CD14-positive monocyte (primary cell): ENCODE measurements at regions not wholly inside any gene's neighbourhood (a gene's known extent, or its start where the extent isn't known, plus 50 kb on each side); places are given as distances from the start of the nearest gene placed in this dataset.

Source experiments
- DNase-seq, 3 donors: peaks; one replicate each; pipeline ENCODE4 v3.0.0-alpha.2; 2011 to 2022
- H2AFZ ChIP-seq: 2 replicates; pipeline ENCODE4 v1.6.0; 2012; ENCODE audit warnings: mild to moderate bottlenecking, low read depth, low read length, inconsistent platforms; ENCODE audit not compliant: insufficient read depth, poor library complexity, severe bottlenecking
- H3K27ac ChIP-seq, 2 donors: 1 replicate in 1 of 2; 2 replicates in 1 of 2; pipeline ENCODE4 v1.5.1; 2012 to 2013; ENCODE audit warnings: low read length in 2 of 2, control low read depth in 1 of 2, inconsistent platforms in 1 of 2, low read depth in 1 of 2, mild to moderate bottlenecking in 1 of 2
- H3K27me3 ChIP-seq, 2 donors: one replicate each; pipeline versions ENCODE4 v1.6.0 to v1.6.1; 2011 to 2013; ENCODE audit warnings: low read length in 2 of 2; ENCODE audit not compliant: control insufficient read depth in 2 of 2, insufficient read depth in 2 of 2
- H3K36me3 ChIP-seq, 2 donors: replicated peaks in 1 of 2; 1 replicate in 1 of 2; 2 replicates in 1 of 2; pipeline versions ENCODE4 v1.5.1 to v1.6.1; 2012 to 2013; ENCODE audit warnings: low read length in 2 of 2, control low read depth in 1 of 2, inconsistent platforms in 1 of 2, mild to moderate bottlenecking in 1 of 2; ENCODE audit not compliant: insufficient read depth in 2 of 2, control insufficient read depth in 1 of 2
- H3K4me1 ChIP-seq, 2 donors: 1 replicate in 1 of 2; 2 replicates in 1 of 2; pipeline versions ENCODE4 v1.5.1 to v1.6.1; 2012 to 2013; ENCODE audit warnings: low read length in 2 of 2, control low read depth in 1 of 2, inconsistent platforms in 1 of 2, mild to moderate bottlenecking in 1 of 2, moderate library complexity in 1 of 2; ENCODE audit not compliant: insufficient read depth in 2 of 2, control insufficient read depth in 1 of 2
- H3K4me2 ChIP-seq: replicated peaks from 2 replicates; pipeline ENCODE3; 2012; ENCODE audit warnings: low read length, moderate library complexity, mild to moderate bottlenecking; ENCODE audit not compliant: poor library complexity, severe bottlenecking; ENCODE audit errors: extremely low read depth
- H3K4me3 ChIP-seq, 3 experiments: fragments of 200-600 bp in 1 of 3; sonication (generic) in 1 of 3; replicated peaks in 1 of 3; 1 replicate in 2 of 3; 2 replicates in 1 of 3; pipeline ENCODE4 v1.5.1; 2011 to 2013; ENCODE audit warnings: low read length in 3 of 3, mild to moderate bottlenecking in 3 of 3, control low read depth in 2 of 3, low read depth in 2 of 3, inconsistent platforms in 1 of 3, moderate library complexity in 1 of 3
- H3K79me2 ChIP-seq: 2 replicates; pipeline ENCODE4 v1.6.0; 2012; ENCODE audit warnings: mild to moderate bottlenecking, control low read depth, inconsistent platforms, low read length, moderate library complexity; ENCODE audit not compliant: insufficient read depth
- H3K9ac ChIP-seq: 2 replicates; pipeline ENCODE4 v1.6.0; 2017; ENCODE audit warnings: low read length, mild to moderate bottlenecking; ENCODE audit not compliant: insufficient read depth, poor library complexity, severe bottlenecking
- H3K9me3 ChIP-seq, 2 donors: replicated peaks in 1 of 2; 1 replicate in 1 of 2; 2 replicates in 1 of 2; pipeline versions ENCODE4 v1.5.1 to v1.6.1; 2012 to 2013; ENCODE audit warnings: low read length in 2 of 2, control low read depth in 1 of 2; ENCODE audit not compliant: control insufficient read depth in 1 of 2, insufficient read depth in 1 of 2
- H4K20me1 ChIP-seq: 2 replicates; pipeline ENCODE4 v1.6.0; 2012; ENCODE audit warnings: mild to moderate bottlenecking, low read length, control low read depth, moderate library complexity; ENCODE audit not compliant: insufficient read depth
- H3K27ac Mint-ChIP-seq, 7 donors: one replicate each; pipeline ENCODE4 v1.8.0; 2020; ENCODE audit warnings: mild to moderate bottlenecking in 7 of 7, mixed read lengths in 7 of 7, moderate library complexity in 6 of 7, inconsistent platforms in 2 of 7
- H3K27me3 Mint-ChIP-seq, 3 donors: one replicate each; pipeline ENCODE4 v1.8.0; 2021 to 2022; ENCODE audit warnings: low read depth in 3 of 3, mild to moderate bottlenecking in 3 of 3, mixed read lengths in 3 of 3, moderate library complexity in 3 of 3, inconsistent platforms in 1 of 3
- H3K36me3 Mint-ChIP-seq, 2 donors: one replicate each; pipeline ENCODE4 v1.8.0; 2020; ENCODE audit warnings: mixed read lengths in 2 of 2, inconsistent platforms in 1 of 2, mild to moderate bottlenecking in 1 of 2
- H3K4me1 Mint-ChIP-seq: one replicate; pipeline ENCODE4 v1.8.0; 2020; ENCODE audit warnings: mild to moderate bottlenecking, mixed read lengths
- H3K4me3 Mint-ChIP-seq, 2 donors: one replicate each; pipeline ENCODE4 v1.8.0; 2020; ENCODE audit warnings: mild to moderate bottlenecking in 2 of 2, mixed read lengths in 2 of 2, moderate library complexity in 1 of 2
- H3K9me3 Mint-ChIP-seq, 7 donors: one replicate each; pipeline ENCODE4 v1.8.0; 2020 to 2022; ENCODE audit warnings: mixed read lengths in 7 of 7, mild to moderate bottlenecking in 6 of 7, moderate library complexity in 6 of 7, inconsistent platforms in 2 of 7
- CTCF ChIP-seq: fragments of 200-600 bp; IDR thresholded peaks from one replicate; pipeline ENCODE4 v1.8.0; 2022; ENCODE audit warnings: antibody characterized with exemption, mild to moderate bottlenecking
- WGBS: methylation state at CpG from one replicate; pipeline ENCODE4 v1.1.5; 2013; ENCODE audit warnings: missing lambda C conversion rate; ENCODE audit not compliant: insufficient coverage; 5-methylcytosine and 5-hydroxymethylcytosine counted together
- intact Hi-C, 2 donors: fragments of 100-400 bp; cut with micrococcal nuclease; formaldehyde crosslinking; loops; one replicate each; pipeline versions ENCODE4 v1.15.0 to v1.15.1; 2023

DNA sequence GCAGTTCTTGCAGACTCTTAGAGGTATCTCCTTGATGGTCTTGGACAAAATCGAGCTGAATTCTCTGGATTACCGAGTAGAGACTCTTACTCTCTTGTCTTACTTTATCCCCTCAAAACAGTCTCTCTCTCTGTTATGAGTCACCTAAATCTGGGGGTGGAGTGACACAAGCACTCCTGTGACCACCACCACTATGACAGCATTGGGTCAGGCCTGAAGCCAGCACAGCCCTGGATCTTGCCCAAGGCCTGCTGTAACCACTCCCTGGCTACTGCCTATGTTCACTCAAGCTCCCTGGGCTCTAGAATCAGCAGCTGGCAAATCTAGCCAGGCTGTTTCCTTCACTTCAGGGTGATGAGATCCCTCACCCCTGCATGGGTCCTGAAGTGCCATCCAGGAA, 662.5 kb downstream of the LUZP2 start:
- H3K9me3 ChIP-seq: peaks cover 11 to 14% of the 10 kb centered on the region in 2 donors
- H3K4me3 ChIP-seq: no peak overlapping the region
- no peaks in the 10 kb centered on the region for H3K79me2 ChIP-seq
- no peak overlapping the region for H2AFZ ChIP-seq
- no peak for DNase-seq
- no peak overlapping the region for H3K4me2 ChIP-seq
- no peak for TF ChIP-seq CTCF
- no peaks in the 10 kb centered on the region for H3K4me1 ChIP-seq
- Mint-ChIP-seq H3K9me3 (peaks cover 0 to 14% (median 2%) of the 10 kb centered on the region in 7 donors), H3K4me1 (no peaks in the 10 kb centered on the region), H3K27me3 (no peaks in the 10 kb centered on the region), H3K36me3 (no peaks in the 10 kb centered on the region), H3K27ac (no peak overlapping the region), H3K4me3 (no peak overlapping the region)
- H3K27ac ChIP-seq: no peak overlapping the region
- no peaks in the 10 kb centered on the region for H4K20me1 ChIP-seq
- H3K36me3 ChIP-seq: no peaks in the 10 kb centered on the region
- no peaks in the 10 kb centered on the region for H3K27me3 ChIP-seq
- H3K9ac ChIP-seq: no peak overlapping the region
- 100% methylated on average over 2 of the region's 2 CpGs for WGBS
- intact Hi-C loops: no loop called here

DNA sequence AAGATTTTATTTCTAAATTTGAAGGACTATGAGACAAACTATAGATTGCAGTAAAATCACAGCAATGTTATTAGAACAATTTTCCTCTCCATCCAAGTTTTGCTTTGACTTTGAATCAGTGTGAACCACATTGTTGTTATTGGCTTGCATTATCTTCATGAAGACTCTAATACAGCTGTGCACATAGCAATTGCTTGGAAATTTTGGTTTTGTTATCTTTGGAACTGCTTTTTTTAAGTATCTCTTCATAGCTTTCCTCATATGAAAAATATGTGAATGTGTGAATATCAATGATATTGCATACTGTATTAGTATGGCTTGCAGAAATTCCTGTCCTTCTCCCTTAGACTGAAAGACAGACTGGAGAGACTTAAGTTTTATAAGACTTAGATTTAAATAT, 666.6 kb downstream of the LUZP2 start:
- no peak overlapping the region for H3K4me2 ChIP-seq
- intact Hi-C loops: no loop called here
- no peak overlapping the region for H3K9ac ChIP-seq
- no peaks in the 10 kb centered on the region for H3K4me1 Mint-ChIP-seq
- H3K27me3 ChIP-seq: no peaks in the 10 kb centered on the region
- H3K9me3 Mint-ChIP-seq: peaks cover 0 to 17% (median 3%) of the 10 kb centered on the region in 7 donors
- TF ChIP-seq CTCF: no peak
- no peaks in the 10 kb centered on the region for H3K36me3 ChIP-seq
- no peak overlapping the region for H3K4me3 ChIP-seq
- no peak overlapping the region for H3K27ac ChIP-seq
- H3K27me3 Mint-ChIP-seq: no peaks in the 10 kb centered on the region
- no peak overlapping the region for H3K27ac Mint-ChIP-seq
- no peaks in the 10 kb centered on the region for H3K79me2 ChIP-seq
- peaks cover 11 to 14% of the 10 kb centered on the region in 2 donors for H3K9me3 ChIP-seq
- no peak for DNase-seq
- H4K20me1 ChIP-seq: no peaks in the 10 kb centered on the region
- no peaks in the 10 kb centered on the region for H3K4me1 ChIP-seq
- no peak overlapping the region for H2AFZ ChIP-seq
- H3K4me3 Mint-ChIP-seq: no peak overlapping the region
- H3K36me3 Mint-ChIP-seq: no peaks in the 10 kb centered on the region
